ENCODE measurements at regions not wholly inside any gene's neighbourhood (a gene's known extent, or its start where the extent isn't known, plus 50 kb on each side); places are given as distances from the start of the nearest gene placed in this dataset.

- TF ChIP-seq EZH2 (IDR thresholded peaks at IDR 0.05) (no peak), CTCF (IDR thresholded peaks at IDR 0.05) (no peak), EZH2phosphoT487 (IDR thresholded peaks at IDR 0.05) (no peak)
These were observed 105.9 kb upstream of the VASH1 start for GRCh38 chr14:76655331-76655730.
